ENCODE measurements at regions not wholly inside any gene's neighbourhood (a gene's known extent, or its start where the extent isn't known, plus 50 kb on each side); places are given as distances from the start of the nearest gene placed in this dataset.

DNA sequence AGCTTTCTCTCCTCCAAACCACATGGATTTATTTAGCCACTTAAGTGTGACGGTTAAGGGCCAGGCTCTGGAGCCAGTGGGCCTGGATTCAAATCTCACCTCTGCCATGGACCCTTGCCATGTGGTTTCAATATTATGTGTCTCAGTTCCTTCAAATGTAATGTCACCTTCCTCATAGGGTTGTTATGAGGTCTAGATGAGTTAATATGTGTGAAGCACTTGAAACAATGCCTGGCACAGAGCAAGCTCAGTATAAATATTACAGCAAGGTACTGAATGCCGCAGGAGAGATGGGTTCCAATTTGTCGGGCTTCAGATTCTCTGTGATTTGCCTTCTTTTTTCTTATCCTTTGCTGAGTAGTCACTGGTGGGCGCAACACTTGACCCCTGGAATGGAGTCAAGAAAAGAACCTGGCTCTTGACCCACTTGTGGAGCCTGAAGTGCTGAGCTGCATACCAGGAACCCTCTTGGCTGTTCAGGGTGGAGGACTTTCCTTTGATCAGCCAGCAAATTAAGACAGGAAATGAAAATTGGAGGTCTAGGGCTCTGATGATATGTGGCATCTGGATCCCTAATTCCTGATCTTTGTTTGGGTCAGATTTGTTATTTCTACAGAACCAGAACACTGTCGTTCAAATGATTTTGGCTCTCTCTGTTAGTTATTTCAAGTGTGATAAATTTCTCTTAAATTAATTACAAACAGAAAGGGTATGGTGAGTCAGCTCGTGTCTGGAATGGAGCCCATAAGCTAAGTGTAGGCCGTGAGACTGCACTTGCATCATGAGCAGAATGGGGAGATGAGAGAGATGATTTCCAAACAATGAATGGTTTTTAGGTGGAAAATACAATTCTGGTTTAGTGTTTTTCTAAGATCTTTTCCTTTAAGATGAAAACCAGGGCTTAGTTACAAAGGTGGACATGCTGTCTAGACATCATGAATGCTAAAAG is 293.0 kb downstream of the KCNS3 start:
- DNase-seq = no peak

GRCh38 chr2:18170642-18171041 is 292.2 kb downstream of the KCNS3 start:
- no peak for DNase-seq

GRCh38 chr2:18169893-18170175 is 291.4 kb downstream of the KCNS3 start:
- DNase-seq = no peak

DNA sequence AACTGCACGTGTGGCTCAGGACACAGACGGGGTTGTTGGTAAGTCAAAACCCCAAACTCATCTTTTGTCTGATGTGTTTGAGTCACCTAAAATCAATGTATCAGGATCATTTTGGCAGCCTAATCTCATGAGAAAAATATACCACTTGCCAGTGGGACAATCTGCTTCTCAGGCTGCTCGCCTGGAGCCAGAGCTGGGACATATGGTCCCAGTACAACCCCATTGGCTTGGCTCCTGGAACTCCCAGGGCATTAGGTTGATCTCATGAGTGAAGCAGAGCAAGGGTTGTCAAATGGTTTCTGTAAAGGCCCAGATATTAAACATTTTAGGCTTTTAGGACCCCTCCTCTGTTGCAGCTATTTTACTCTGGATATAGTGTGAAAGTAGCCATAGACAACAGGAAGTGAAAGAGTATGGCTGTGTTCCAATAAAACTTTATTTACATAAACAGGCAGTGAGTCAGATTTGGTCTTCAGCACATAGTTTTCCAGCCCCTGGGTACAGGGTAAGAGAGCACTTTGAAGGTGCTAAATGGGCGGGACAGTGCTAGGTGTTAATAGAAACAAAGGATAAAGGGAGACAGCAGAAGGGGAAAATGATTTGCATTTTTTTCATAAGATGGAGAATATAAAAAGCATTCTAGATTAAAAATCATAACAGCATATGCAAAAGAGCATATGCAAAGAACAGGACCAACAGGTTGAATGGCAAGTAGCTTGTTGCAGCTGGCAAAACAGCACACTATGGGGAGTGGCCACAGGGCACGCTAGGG is 290.8 kb downstream of the KCNS3 start:
- no peak for DNase-seq

DNA sequence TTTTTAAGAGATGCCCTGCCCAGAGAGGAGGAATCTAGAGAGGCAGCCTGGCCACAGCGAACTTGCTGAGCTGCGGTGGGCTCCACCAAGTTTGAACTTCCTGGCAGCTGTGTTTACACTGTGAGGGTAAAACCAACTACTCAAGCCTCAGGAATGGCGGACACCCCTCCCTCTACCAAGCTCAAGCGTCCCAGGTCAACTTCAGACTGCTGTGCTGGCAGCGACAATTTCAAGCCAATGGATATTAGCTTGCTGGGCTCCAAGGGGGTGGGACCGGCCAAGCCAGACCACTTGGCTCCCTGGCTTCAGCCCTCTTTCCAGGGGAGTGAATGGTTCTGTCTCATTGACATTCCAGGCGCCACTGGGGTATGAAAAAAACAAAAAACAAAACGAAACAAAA is 289.4 kb downstream of the KCNS3 start:
- no peak for DNase-seq

- DNase-seq = no peak
Measured at GRCh38 chr2:18161681-18162080, 283.2 kb downstream of the KCNS3 start.

DNA sequence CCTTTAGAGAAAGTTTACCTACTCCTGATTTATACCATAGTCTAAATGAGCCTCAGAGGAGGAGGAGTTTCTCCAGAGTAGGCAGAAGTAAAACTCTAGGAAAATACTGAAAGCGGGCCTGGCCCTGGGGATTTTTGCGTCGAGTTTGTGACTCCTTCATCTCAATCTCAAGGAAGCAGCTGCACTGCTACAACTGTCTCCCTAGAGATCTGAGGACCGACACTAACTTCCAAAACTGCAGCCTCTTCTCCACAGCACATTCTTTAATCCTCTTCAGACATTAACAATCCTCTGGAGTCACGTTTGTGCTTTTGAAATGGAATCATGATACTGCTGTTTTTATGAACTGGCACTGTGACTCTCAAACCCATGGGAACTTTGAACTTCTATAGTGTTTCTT is 281.4 kb downstream of the KCNS3 start:
- DNase-seq = no peak

DNA sequence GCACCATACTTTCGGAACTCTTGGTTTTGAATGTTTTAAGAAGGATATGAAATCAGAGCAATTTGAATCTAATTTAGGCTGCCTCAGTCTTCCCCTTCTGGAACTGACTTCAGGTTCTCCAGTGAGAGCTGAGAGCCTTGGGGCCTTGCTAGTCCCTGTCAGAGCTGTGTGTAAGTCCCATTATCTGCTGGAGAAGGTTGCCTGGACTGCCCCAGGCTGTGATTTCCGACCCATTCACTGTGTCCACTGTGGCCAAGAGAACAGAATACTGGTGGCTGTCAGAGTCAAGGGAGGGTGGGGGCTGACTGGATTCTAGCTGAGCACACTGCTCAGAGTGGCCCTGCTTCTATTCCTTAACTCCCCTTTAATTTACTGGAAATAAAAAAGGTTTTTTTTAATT is 278.0 kb downstream of the KCNS3 start:
- DNase-seq = no peak

GRCh38 chr2:18156002-18156401 is 277.5 kb downstream of the KCNS3 start:
- no peak for DNase-seq

DNA sequence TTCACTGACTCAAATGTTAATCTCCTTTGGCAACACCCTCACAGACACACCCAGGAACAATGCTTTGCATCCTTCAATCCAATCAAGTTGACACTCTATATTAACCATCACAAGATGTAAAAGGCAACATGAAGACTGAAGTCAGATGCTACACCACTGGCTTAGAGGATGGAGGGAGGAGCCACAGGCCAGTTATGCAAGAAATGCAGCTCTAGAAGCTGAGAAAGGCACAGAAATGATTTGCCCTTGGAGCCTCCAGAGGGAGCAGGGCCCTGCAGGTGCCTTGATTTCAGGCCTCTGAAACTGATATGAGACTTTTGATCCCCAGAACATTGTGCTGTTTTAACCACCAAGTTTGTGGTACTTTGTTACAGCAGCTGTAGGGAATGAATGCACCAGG is 276.3 kb downstream of the KCNS3 start:
- no peak for DNase-seq

DNA sequence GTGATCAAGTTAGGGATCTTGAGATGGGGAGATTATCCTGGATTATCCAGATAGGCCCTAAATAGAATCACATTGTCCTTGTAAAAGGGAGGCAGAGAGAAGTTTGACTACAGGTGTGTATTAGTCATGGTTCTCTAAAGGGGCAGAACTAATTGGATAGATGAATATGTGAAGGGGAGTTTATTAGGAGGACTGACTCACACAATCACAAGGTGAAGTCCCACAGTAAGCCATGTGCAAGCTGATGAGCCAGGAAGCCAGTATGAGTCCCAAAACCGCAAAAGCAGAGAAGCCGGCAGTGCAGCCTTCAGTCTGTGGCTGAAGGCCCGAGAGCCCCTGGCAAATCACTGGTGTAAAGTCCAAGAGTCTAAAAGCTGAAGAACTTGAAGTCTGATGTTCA is 275.8 kb downstream of the KCNS3 start:
- no peak for DNase-seq

- no peak for DNase-seq
Measured at GRCh38 chr2:18153741-18154140, 275.3 kb downstream of the KCNS3 start.

DNA sequence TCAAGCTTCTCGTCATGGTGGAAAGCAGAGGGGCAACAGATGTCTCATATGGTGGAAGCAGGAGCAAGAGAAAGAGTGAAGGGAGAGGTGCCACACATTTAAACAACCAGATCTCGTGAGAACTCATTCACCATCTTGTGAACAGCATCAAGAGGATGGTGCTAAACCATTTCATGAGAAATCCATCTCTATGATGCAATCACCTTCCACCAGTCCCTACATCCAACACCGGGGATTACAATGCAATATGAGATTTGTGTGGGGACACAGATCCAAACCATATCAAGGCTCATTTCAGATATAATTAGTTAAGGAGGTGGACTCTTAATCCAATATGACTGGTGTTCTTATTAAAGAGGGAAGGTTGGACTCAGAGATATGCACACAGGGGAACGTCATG is 272.8 kb downstream of the KCNS3 start:
- DNase-seq = no peak

- DNase-seq = no peak
Measured at GRCh38 chr2:18149660-18150246, 271.3 kb downstream of the KCNS3 start.

- DNase-seq = no peak
Measured at GRCh38 chr2:18136881-18137475, 258.5 kb downstream of the KCNS3 start.

DNA sequence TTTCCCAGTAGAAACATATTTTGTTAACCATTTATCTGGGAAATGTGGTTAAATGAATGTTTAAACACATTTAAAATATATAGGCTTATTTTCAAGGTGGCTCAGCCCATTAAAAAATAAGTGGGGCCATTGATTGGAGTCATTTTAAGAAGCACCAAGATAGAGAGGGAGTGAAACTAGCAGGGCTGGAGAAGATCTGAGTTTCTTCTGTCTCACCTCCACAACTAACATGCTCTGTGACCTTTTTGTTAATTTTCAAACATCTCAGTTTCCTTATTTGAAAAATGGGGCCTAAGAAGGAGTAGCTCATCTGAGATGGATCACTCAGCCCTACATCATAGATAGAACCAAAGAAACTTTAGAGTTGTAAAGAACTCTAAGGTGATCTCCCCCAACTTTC is 254.8 kb downstream of the KCNS3 start:
- DNase-seq = no peak

DNA sequence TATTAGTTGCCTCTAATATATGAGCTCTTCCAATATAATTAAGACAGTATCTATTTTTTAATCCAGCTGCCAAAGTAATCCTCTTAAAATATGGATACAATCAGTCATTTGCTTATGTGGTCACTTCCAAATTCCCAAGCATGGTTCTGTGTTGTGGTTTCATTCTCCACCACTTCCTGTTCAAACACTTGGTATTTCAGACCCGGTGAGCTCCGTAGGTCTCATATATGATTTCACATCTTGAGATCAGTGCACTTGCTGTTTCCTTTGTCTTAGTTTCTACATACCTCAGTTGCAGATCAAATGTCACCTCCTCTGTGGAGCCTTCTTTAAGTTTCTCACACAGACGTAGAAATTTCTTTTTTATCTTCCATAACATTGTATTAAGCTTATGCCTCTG is 254.2 kb downstream of the KCNS3 start:
- no peak for DNase-seq

DNA sequence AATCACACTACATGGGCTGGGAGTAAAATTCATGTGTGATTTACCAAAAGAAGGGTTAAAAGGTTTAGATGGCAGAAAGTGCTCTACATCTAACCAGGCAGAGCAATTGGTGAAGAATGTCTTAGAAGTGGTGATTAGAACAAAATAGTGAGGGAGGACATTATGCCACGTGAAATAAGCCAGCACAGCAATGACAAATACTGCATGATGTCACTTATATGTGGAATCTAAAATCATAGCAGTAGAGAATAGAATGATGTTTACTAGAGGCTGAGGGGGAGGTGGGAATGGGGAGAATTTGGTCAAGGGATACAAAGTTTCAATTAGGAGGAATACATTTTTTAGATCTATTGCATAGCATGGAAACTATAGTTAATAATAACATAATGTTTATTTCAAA is 253.3 kb downstream of the KCNS3 start:
- DNase-seq = no peak

DNA sequence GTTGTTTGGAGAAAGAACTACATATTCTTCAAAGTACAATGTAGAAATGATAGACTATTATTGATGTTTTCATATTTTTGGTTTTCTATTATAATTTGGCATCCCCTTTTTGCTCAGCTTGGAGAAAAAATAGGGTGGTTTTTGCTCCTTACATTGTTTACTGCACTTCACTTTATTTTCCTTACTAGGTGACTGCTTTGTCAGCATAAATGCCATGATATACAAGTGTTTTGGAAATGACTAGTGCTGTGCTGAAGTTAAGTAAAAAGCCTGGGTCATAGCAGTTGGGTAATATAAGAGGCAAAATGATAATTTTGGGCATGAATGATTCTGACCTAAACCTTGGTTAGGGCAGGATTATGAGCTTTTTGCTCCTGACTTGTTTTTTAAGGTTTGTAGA is 250.9 kb downstream of the KCNS3 start:
- no peak for DNase-seq

DNA sequence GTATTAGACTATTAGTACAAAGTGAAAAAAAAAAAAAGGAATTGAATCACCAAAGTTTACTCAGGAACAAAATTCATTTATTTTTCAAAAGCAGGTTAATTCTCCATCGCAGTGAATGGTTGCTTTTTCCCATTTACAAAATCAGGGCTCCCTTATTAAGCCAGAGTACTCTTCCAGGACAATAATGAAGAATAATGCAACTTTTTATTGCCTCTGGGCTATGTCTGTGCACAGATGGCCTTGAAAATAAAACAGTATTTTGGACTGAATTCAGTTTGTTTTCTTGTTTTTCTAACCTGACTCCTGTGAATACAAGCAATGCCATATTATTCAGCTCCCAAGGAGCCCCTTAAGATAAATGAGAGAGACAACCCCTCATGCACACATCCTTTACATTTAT is 246.8 kb downstream of the KCNS3 start:
- DNase-seq = no peak

DNA sequence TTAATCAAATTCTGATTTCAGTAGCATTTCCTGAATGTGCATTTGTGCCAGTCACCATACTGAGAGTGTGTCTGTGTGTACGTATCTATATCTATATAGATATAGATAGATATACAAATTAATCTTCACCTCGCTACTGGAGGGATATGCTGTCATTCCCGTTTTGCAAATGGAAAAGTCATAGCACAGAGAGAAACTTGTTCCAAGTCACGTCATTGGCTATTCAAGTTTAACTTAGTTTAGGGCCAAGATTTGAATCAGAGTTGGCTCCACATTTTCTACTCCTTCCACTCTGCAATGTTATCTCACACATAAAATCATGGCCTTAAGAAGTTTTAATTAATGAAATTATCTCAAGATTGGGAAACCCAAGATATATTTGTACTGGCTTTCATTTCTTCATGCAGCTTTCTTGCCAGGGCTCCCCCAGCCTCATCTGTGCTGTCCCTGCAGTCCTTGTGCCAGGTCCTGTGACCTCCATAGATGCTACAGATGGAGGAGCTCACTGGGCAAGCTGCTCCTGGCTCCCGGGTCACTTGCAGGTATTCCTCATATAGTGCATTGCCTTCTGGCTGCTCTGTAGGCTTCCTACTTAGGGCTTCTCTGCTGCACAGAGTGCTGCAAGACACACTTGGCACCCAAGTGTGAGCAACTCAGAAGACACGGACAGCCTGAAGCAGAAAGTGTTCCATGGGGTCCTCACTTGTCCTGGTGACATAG is 245.8 kb downstream of the KCNS3 start:
- DNase-seq = no peak

DNA sequence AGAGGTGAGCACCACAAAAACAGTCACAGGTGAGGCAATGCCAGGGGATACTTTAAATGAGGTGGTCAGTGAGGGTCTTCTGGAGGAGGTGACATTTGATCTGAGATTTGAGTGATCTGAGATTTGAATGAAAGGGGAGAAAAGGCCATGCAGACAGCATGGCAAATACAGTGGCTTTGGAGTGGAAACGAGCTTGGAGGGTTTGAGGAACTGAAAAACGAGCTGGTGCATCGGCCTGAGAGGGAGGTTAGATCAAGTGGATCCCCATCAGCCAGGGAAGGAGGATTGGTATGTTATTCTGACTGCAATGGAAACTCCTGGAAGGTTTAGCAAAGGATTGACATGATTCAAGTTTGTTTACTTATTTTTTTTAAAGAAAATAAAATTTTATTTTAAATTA is 245.1 kb downstream of the KCNS3 start:
- DNase-seq = no peak

DNA sequence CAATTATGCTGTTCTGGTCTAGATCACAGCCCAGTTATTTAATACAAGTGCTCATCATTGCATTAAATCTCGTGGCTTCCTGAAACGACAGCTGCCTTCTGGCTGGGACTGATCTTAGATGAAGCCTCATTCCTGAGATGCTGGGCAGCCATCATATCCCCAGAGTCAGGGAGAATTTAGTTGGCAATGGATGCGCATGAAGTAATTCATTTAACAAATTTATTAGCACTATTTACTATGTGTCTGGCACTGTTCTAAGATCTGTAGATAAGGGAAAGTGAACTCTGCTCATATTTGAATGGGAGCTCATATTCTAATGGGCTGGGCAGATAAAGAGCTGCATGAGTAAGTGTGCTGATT is 244.7 kb downstream of the KCNS3 start:
- no peak for DNase-seq
